DND-41 (cell line): ENCODE measurements at regions not wholly inside any gene's neighbourhood (a gene's known extent, or its start where the extent isn't known, plus 50 kb on each side); places are given as distances from the start of the nearest gene placed in this dataset.

ENCODE experiments used
- ATAC-seq: fragments of 200-7000 bp; cut with Tn5 transposase; 3 replicates; pipeline ENCODE4 v1.9.1; 2021; ENCODE audit warnings: low read depth; ENCODE audit not compliant: insufficient read depth
- DNase-seq: peaks from one replicate; pipeline ENCODE4 v3.0.0-alpha.2; 2020
- H2AFZ ChIP-seq: 2 replicates; pipeline ENCODE4 v1.6.0; 2012; ENCODE audit warnings: low read depth, low read length
- H3K27ac ChIP-seq: 2 replicates; pipeline ENCODE4 v1.5.1; 2012; ENCODE audit warnings: low read length, inconsistent platforms
- H3K27me3 ChIP-seq: fragments of 200-600 bp; sonication (generic); 2 replicates; pipeline ENCODE4 v1.6.0; 2012; ENCODE audit warnings: low read length, mild to moderate bottlenecking, inconsistent platforms; ENCODE audit not compliant: insufficient read depth, poor library complexity
- H3K36me3 ChIP-seq: 2 replicates; pipeline ENCODE4 v1.5.1; 2012; ENCODE audit warnings: low read length, inconsistent platforms; ENCODE audit not compliant: insufficient read depth
- H3K4me1 ChIP-seq: 2 replicates; pipeline ENCODE4 v1.5.1; 2012; ENCODE audit warnings: mild to moderate bottlenecking, low read length; ENCODE audit not compliant: insufficient read depth
- H3K4me2 ChIP-seq: 2 replicates; pipeline ENCODE4 v1.6.0; 2012; ENCODE audit warnings: mild to moderate bottlenecking, moderate library complexity, low read length, inconsistent platforms; ENCODE audit not compliant: insufficient read depth
- H3K4me3 ChIP-seq, 2 experiments: fragments of 200-600 bp in 1 of 2; shearing (Covaris generic) in 1 of 2; 2 replicates each; pipeline ENCODE4 v1.5.1; 2012 to 2016; ENCODE audit warnings: inconsistent platforms in 2 of 2, low read length in 2 of 2, mild to moderate bottlenecking in 2 of 2, low read depth in 1 of 2, moderate library complexity in 1 of 2
- H3K79me2 ChIP-seq: 2 replicates; pipeline ENCODE4 v1.6.0; 2012; ENCODE audit warnings: low read length, inconsistent platforms; ENCODE audit not compliant: insufficient read depth
- H3K9ac ChIP-seq: 2 replicates; pipeline ENCODE4 v1.6.0; 2012; ENCODE audit warnings: low read depth, mild to moderate bottlenecking, inconsistent platforms, low read length, moderate library complexity
- H3K9me3 ChIP-seq: 2 replicates; pipeline ENCODE4 v1.5.1; 2012; ENCODE audit warnings: low read length, moderate library complexity, mild to moderate bottlenecking, inconsistent platforms; ENCODE audit not compliant: insufficient read depth, severe bottlenecking
- H4K20me1 ChIP-seq: 2 replicates; pipeline ENCODE4 v1.6.0; 2012; ENCODE audit warnings: low read length; ENCODE audit not compliant: insufficient read depth
- EZH2 ChIP-seq: IDR thresholded peaks from 3 replicates; pipeline ENCODE4 v1.6.1; 2012; ENCODE audit warnings: borderline replicate concordance, low read depth, mild to moderate bottlenecking, moderate library complexity, low read length, inconsistent platforms; ENCODE audit not compliant: severe bottlenecking
- TF ChIP-seq, protein P1 (sequence below): IDR thresholded peaks from 2 replicates; pipeline ENCODE4 v1.5.1; 2012; ENCODE audit warnings: borderline replicate concordance, low read length, moderate library complexity, mild to moderate bottlenecking; ENCODE audit not compliant: poor library complexity, severe bottlenecking; ENCODE audit errors: extremely low read depth

- Histone ChIP-seq H3K9ac (no peak overlapping the region), H3K4me2 (no peak overlapping the region), H3K27me3 (no peaks in the 10 kb centered on the region), H3K4me1 (no peaks in the 10 kb centered on the region), H3K27ac (no peak overlapping the region), H2AFZ (no peak overlapping the region), H3K36me3 (no peaks in the 10 kb centered on the region), H3K79me2 (no peaks in the 10 kb centered on the region), H4K20me1 (no peaks in the 10 kb centered on the region), H3K4me3 (no peak overlapping the region), H3K9me3 (no peaks in the 10 kb centered on the region)
- DNase-seq (no peak), ATAC-seq (no peak)
- TF ChIP-seq EZH2: no peak
- TF ChIP-seq, protein P1, sequence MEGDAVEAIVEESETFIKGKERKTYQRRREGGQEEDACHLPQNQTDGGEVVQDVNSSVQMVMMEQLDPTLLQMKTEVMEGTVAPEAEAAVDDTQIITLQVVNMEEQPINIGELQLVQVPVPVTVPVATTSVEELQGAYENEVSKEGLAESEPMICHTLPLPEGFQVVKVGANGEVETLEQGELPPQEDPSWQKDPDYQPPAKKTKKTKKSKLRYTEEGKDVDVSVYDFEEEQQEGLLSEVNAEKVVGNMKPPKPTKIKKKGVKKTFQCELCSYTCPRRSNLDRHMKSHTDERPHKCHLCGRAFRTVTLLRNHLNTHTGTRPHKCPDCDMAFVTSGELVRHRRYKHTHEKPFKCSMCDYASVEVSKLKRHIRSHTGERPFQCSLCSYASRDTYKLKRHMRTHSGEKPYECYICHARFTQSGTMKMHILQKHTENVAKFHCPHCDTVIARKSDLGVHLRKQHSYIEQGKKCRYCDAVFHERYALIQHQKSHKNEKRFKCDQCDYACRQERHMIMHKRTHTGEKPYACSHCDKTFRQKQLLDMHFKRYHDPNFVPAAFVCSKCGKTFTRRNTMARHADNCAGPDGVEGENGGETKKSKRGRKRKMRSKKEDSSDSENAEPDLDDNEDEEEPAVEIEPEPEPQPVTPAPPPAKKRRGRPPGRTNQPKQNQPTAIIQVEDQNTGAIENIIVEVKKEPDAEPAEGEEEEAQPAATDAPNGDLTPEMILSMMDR: no peak
These were observed 826.4 kb downstream of the EPHA4 start for GRCh38 chr2:220745682-220746081.

- DNase-seq (no peak), ATAC-seq (no peak)
- no peaks in the 10 kb centered on the region for H3K4me1 ChIP-seq
- no peaks in the 10 kb centered on the region for H3K9me3 ChIP-seq
- no peak for TF ChIP-seq EZH2
- TF ChIP-seq, protein P1: no peak
- H3K79me2 ChIP-seq: no peaks in the 10 kb centered on the region
- H3K27ac ChIP-seq: no peak overlapping the region
- H3K36me3 ChIP-seq: no peaks in the 10 kb centered on the region
- H3K4me3 ChIP-seq: no peak overlapping the region
- H4K20me1 ChIP-seq: no peaks in the 10 kb centered on the region
- no peak overlapping the region for H2AFZ ChIP-seq
- no peak overlapping the region for H3K4me2 ChIP-seq
- H3K27me3 ChIP-seq: no peaks in the 10 kb centered on the region
- H3K9ac ChIP-seq: no peak overlapping the region
These were observed 824.4 kb downstream of the EPHA4 start for GRCh38 chr2:220747736-220748135.

DNA sequence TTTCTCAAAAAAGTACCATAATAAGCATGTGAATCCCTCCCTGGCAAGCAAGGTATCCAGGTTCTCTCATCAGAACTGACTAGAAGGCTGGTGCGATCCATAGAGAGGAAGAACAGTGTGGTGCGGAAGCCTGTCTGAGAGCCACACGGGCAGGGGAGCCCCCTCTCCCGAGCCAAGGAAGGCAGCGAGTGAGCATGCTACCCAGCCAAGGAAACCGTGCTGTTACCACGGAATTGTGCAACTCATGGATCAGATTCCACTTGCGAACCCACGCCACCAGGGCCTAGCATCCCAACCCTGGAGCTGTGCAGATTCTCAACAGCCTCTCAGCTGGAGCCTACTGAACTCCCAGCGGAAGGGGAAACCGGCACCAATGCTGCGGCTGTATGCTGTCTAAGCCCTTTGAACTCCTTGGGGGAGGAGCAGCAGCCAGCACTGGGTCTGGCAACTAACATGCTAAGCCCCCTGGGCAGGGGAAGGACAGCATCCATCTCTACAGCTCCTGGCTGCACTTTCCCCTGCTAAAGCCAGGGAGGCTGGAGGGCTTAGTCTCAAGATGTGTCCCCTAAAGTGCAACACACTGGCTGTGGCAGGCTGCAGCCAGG is 823.1 kb downstream of the EPHA4 start:
- TF ChIP-seq, protein P1: no peak
- no peak for TF ChIP-seq EZH2
- Histone ChIP-seq H3K27me3 (no peaks in the 10 kb centered on the region), H3K4me1 (no peaks in the 10 kb centered on the region), H3K4me2 (no peak overlapping the region), H3K36me3 (no peaks in the 10 kb centered on the region), H3K9me3 (no peaks in the 10 kb centered on the region), H2AFZ (no peak overlapping the region), H3K4me3 (no peak overlapping the region), H3K27ac (no peak overlapping the region), H3K9ac (no peak overlapping the region), H4K20me1 (no peaks in the 10 kb centered on the region), H3K79me2 (no peaks in the 10 kb centered on the region)
- DNase-seq (no peak), ATAC-seq (no peak)

DNA sequence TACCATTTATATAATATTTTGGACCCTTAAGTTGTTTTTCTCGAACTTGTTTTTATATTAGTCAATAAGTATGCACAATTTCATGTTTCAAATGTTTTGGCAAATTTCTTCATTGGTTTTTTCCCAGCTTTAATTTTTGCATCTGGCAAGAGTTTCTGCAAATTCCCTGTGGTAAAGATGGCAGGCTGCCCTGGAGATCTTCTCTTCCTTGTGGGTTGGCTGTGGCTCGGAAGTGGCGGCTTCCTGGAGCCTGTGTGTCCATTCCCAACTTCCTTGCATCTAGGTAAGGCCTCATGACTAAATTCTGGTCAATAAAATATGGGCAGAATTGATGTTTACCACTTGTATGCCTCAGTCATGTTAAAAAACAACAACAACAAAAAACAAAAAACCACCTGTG is 818.6 kb downstream of the EPHA4 start:
- H3K27me3 ChIP-seq: no peaks in the 10 kb centered on the region
- H4K20me1 ChIP-seq: no peaks in the 10 kb centered on the region
- H3K9me3 ChIP-seq: no peaks in the 10 kb centered on the region
- ATAC-seq (no peak), DNase-seq (no peak)
- H3K9ac ChIP-seq: no peak overlapping the region
- no peak for TF ChIP-seq EZH2
- no peak overlapping the region for H3K4me3 ChIP-seq
- no peak overlapping the region for H3K4me2 ChIP-seq
- no peak overlapping the region for H2AFZ ChIP-seq
- no peaks in the 10 kb centered on the region for H3K36me3 ChIP-seq
- H3K27ac ChIP-seq: no peak overlapping the region
- no peaks in the 10 kb centered on the region for H3K79me2 ChIP-seq
- H3K4me1 ChIP-seq: no peaks in the 10 kb centered on the region
